Stimulated activated CD8-positive, alpha-beta memory T cell treated with anti-CD3 and anti-CD28 coated beads, Interleukin-4, amount 100 ng/mL, for 48 hours (primary cell): ENCODE measurements at regions not wholly inside any gene's neighbourhood (a gene's known extent, or its start where the extent isn't known, plus 50 kb on each side); places are given as distances from the start of the nearest gene placed in this dataset.
"Not testable (repeated sequence)": the region's sequence is repeated elsewhere in the genome, so short reads cannot be mapped to it uniquely, and the experiment has no call there.

Source experiments
- DNase-seq: peaks from one replicate; pipeline ENCODE4 v3.0.0-alpha.2; 2020

DNA sequence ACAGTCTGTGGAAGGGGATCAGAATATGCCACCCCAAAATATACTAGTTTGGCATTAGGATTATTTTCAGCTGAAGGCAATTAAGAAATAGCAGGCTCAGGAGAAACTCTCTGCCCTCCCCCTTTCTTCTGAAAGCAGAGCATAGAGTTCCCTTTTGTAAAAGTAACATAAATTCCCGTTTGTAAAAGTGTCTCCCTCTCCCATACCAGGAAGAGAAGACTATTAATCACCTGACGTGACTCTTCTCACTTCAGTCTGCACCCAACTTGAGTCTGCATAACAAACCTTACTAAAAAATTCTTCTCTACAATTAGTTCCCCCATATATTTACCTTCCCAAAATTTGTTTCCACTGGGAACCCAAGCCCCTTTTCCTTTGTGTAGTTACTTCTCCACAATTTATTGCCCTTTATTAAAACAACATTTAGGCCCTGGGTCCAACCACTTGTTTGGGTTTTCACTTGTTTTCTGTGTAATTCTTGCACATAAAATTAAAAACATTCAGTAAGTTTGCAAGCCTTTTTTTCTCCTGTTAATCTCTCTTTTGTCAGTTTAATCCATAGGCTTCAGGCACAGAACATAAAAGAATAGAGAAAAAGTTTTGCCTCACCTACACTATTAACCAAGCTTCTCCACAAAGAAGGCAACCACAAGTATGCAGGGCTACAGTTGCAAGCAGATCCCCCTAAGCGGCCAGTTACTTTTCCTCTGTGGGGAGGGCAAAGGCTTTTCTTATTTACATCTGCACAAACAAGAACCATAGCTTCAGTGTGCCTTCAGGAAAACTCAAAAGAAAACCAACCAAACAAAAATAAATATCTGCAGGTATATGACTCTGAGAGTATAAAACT, 73.8 kb upstream of the EPCAM start:
- DNase-seq: no peak

- no peak for DNase-seq
These were observed 75.1 kb upstream of the EPCAM start for GRCh38 chr2:47293976-47294375.

DNA sequence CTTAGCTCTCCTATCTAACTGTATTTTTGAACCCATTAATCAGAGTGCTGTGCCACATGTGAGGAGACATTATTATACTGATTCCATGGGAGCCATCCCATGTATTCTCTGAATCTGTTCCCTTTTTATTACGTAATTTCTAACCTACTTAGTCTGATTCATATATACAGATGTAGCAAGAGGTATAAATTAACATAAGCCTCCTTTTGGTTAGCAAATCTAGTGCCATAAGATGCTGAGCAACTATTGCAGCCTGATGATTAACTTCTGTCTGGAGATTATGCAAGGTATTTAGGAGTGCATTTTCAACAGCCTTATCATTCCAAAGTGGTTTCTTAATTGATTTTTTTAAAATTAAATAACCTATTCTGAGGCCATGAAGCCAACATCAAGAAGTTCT, 80.2 kb upstream of the EPCAM start:
- no peak for DNase-seq

- no peak for DNase-seq
These were observed 85.5 kb upstream of the EPCAM start for GRCh38 chr2:47283659-47284058.

- no peak for DNase-seq
These were observed 86.4 kb upstream of the EPCAM start for GRCh38 chr2:47282621-47283272.

- DNase-seq: not testable (repeated sequence)
These were observed 89.6 kb upstream of the EPCAM start for GRCh38 chr2:47279525-47279924.

- DNase-seq: no peak
These were observed 91.1 kb upstream of the EPCAM start for GRCh38 chr2:47277987-47278386.

- DNase-seq: no peak
These were observed 91.9 kb upstream of the EPCAM start for GRCh38 chr2:47277187-47277586.

DNA sequence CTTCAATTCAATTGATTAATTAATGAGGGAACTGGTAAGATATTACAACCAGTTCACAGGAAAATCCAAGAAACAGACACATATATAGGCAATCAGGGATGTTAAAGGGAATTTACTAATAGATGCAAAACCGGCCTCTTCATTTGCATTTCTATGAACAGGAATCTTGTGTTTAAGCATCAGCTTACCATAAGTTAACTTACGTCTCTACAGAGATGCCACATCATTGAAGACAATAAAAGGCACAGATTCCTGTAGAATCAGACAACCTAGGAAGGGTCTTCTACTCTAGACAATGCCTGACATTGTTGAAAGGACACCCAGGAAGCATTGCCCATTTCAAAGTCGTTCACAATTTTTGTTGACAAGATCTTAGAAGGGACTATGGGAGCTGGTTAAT, 93.0 kb upstream of the EPCAM start:
- DNase-seq: no peak

GRCh38 chr2:47274054-47274782, 94.9 kb upstream of the EPCAM start:
- no peak for DNase-seq

GRCh38 chr2:47272905-47273758, 96.0 kb upstream of the EPCAM start:
- DNase-seq: no peak

DNA sequence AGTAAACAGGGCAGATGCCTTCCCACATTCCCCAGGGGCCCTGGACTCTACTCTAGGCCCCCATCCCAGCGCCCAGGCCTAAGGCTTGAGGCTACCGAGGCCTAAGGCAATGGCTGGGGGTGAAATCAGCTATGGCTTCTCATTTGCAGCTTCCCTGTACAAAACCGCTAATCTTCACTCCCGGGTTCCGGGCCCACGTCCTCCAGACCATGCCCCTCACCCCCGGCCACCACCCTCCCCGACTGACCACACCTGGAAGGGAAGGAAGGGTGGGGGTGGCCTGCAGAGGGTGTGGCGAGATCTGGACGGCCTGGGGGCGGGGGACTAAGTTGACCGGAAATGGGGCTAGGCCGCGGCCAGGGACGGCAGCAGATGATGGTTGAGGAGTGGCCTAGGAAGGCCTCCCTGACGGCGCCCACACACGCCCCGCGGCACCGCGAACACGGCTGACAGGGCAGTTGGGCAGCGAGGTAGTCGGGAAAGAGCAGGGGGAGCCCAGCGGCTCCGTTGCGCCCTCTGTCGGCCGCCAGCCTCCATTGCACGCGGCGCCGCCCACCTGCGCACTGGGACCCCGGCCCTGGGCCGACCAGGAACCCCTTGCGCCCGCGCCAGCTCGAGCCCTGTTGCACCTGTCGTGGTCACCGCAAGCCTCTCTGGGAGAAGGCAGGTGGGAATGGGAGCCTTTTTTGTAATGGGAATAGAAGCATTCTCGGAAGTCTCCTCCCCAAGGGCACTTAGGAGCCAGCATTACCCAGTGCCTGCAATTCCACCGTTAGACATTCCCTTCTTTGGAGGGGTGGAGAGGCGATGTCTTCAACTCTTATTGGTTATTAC, 95.9 kb upstream of the CALM2 start:
- peak; percentile 75 for DNase-seq

DNA sequence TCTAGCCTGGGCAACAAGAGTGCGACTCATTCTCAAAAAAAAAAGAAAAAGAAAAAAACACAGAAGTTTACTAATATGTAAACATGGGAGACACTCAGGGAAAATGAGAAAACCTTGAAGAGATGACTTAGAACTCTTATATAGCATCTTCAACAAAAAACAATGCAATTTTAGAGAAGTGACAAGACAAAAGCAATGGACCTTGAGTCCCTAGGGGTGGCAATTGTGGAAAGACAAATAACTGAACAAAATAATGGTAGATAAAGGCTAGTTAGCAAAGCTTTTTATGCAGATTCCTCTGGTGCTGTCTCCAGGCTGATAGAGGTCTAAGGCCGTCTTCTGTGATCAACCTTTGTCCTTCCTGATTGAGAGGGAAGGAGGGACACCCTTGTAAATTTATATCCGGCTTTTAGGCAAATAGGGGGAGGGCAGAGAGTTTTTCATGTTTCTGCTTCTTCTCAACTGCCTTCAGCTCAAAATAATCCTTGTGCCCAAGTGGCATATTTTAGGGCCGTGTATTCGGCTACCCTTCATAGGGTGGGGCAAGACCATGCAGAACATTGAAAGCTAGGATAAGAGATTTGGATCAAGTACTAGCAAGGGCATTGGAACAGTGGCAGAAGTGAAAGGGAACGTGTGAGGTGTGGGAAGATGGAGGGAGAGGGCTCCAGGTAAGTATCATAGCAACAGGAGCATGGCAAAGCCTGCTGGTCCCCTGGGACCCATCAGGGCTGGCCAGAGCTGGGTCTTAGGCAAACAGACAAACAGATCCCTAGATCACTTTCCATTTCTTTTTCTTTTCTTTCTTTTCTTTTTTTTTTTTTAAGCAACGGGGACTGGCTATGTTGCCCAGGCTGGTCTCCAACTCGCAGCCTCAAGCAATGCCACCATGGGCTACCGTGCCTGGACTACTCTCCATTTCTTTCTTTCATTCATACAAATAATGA, 95.0 kb upstream of the CALM2 start:
- DNase-seq: no peak

GRCh38 chr2:47270421-47270820, 94.1 kb upstream of the CALM2 start:
- no peak for DNase-seq

DNA sequence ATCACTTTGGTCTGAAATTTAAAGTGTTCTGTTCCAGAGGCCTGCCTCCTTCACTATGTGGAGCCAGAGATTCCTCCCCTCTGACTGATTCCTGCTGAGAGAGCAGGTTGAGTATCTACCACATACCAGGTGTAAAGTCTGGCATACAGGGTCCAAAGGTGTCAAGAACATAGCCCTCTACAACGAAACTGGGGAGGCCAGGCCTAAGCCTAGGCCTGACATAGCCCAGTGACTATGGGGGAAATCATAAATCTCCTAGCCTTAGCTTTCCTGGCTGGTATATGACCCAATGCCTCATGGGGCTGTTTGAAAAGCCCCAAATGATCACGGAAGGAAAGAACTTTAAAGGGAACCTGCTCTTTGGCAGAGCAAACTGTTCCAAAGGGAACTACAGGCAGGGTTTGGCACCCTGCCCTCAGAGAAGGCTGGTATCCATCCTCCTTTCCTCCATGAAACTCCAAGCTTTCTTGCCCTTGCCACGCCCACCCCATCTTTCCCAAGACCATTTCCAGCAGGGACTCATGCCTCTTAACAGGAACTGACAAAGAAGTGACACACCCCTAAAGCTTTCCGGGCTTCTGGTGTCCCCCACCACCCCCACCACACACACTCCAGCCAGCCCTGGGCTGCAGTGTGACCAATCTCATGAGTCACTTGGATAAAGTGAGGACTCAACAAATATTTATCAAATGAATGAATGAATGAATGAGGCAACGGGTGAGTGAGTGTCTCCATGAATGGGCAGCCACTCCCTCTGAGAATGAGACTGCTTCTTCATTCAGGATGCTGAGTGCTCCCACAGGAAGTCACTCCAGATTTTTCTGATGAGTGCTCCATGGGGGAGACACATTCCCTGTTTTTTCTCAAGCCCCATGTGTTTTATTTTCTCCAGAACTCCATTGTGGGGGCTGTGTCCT, 93.3 kb upstream of the CALM2 start:
- DNase-seq: no peak

DNA sequence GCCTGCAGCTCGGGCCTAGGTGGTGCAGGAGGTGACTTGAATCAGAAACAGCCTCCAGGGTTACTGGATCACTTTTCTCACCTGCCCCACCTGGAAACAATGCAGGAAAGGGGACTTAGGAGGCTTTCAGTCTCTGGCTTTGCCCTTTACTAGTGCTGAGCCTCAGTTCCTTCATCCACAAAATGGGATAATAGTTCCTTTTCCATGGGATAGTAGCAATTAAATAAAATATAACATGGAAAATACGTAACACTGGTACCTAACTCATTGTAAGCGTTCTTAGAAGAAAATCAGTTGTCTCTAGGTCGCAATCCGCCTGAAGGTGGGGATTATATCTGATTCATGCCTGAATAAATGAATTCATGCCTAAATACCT, 91.4 kb upstream of the CALM2 start:
- no peak for DNase-seq

DNA sequence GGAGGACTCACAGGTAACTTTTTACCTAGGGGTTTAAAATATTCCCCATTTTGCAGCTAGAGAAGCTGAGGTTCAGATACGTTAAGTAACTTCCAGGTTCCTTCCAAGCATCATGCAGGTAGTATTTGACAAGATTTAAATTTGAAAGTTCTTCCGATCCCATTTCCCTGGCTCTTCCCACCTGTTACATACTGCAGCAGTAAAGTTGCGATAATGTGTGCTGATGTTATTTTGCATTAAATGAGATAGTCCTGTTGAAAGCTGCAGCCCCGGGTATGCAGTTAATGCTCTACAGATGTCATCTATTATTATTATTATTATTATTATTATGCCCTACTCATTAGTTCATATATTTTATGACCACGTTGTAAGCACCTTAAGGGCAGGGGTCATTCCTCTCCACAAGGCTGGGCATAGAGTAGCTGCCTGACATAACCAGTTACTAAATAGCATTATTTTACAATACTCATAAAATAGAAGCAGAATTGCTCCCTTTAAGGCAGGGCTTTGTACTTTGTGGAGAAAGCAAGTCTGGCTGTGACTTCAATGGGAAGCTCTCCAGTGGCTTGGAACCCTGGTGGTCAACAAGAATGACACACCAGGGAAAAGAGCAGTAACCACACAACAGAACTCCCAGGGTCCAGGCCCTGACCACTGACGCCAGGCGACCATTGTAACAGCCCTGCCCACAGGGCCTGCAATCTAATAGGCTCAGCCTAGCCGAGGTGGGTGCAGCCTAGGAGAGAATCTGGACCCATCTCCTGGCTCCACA, 90.8 kb upstream of the CALM2 start:
- DNase-seq: no peak

GRCh38 chr2:47265751-47266231, 89.5 kb upstream of the CALM2 start:
- DNase-seq: no peak

GRCh38 chr2:47265158-47265557, 88.8 kb upstream of the CALM2 start:
- no peak for DNase-seq
